ENCODE measurements at regions not wholly inside any gene's neighbourhood (a gene's known extent, or its start where the extent isn't known, plus 50 kb on each side); places are given as distances from the start of the nearest gene placed in this dataset.

DNA sequence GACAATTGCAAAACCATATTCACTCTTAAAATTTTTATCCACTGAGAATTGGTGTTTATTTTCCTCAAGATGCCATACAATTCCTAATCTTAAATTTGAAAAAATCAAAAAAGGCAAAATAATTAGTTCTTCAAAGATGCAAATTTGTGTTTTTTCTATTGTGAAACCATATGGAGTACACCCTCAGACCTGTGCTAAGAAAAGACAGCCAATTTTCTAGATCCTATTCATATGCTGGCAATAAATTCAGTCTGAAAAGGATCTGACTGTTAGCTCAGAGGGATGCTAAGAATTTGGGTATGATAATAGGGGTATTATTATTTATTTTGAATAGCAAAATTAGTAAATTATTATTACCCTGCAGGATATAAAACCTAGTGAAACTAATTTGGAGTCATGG is 476.9 kb upstream of the SYT1 start:
- Histone ChIP-seq H3K4me3 (no peak overlapping the region), H3K27ac (no peak overlapping the region)
- TF ChIP-seq, protein P1, sequence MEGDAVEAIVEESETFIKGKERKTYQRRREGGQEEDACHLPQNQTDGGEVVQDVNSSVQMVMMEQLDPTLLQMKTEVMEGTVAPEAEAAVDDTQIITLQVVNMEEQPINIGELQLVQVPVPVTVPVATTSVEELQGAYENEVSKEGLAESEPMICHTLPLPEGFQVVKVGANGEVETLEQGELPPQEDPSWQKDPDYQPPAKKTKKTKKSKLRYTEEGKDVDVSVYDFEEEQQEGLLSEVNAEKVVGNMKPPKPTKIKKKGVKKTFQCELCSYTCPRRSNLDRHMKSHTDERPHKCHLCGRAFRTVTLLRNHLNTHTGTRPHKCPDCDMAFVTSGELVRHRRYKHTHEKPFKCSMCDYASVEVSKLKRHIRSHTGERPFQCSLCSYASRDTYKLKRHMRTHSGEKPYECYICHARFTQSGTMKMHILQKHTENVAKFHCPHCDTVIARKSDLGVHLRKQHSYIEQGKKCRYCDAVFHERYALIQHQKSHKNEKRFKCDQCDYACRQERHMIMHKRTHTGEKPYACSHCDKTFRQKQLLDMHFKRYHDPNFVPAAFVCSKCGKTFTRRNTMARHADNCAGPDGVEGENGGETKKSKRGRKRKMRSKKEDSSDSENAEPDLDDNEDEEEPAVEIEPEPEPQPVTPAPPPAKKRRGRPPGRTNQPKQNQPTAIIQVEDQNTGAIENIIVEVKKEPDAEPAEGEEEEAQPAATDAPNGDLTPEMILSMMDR (IDR thresholded peaks at IDR 0.05), result no peak
- no peak for DNase-seq (ENCODE audit: low spot score)

- Histone ChIP-seq H3K4me3 (no peak overlapping the region), H3K27ac (no peak overlapping the region)
- TF ChIP-seq, protein P1 (IDR thresholded peaks at IDR 0.05), result no peak
- no peak for DNase-seq (ENCODE audit: low spot score)
Measured at GRCh38 chr12:78388461-78388860, 476.1 kb upstream of the SYT1 start.

GRCh38 chr12:78390920-78391319 is 473.7 kb upstream of the SYT1 start:
- Histone ChIP-seq H3K27ac (no peak overlapping the region), H3K4me3 (no peak overlapping the region)
- DNase-seq (ENCODE audit: low spot score), result no peak
- TF ChIP-seq, protein P1 (IDR thresholded peaks at IDR 0.05), result no peak

GRCh38 chr12:78392918-78393317 is 471.7 kb upstream of the SYT1 start:
- Histone ChIP-seq H3K4me3 (no peak overlapping the region), H3K27ac (no peak overlapping the region)
- TF ChIP-seq, protein P1 (IDR thresholded peaks at IDR 0.05), result no peak
- DNase-seq (ENCODE audit: low spot score), result no peak

DNA sequence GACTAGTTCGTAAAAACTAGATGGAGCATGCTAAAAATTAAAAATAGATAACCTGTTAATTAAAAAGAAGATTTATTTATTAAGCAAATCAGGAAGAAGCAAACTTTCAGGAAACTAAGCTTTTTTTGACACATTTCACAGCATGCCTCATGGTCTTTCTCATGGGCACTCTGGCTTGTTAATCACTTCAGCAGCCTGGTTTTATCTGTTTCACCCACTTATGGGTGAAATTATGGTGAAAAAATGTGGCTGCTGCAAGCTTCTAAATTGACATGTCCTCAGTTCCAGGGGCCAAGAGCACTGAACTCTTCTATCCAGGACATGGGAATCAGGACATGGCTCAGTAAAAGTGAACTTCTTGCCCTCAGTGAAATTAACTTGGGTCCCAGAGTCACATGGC is 468.6 kb upstream of the SYT1 start:
- H3K4me3 ChIP-seq, result no peak overlapping the region
- no peak overlapping the region for H3K27ac ChIP-seq
- DNase-seq (ENCODE audit: low spot score), result no peak
- TF ChIP-seq, protein P1 (IDR thresholded peaks at IDR 0.05), result no peak

DNA sequence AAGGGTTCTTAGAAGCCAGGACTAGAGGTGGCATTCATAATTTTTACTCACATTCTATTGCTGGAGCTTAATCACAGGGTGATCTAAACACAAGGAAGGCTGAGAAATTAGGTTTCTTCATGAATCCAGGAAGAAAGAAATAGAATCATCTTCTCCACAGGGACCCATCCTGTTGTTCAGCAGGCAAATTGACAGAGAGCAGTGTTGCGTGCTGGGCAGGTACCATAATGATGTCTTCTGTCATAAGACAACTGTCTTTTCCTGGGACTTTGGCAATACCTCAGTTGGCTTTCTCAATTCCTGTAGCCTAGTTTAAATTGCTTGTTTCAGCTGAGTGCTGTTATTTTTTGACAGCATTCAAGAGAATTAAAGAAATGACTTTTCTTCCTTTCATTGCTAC is 468.0 kb upstream of the SYT1 start:
- DNase-seq (ENCODE audit: low spot score), result no peak
- no peak overlapping the region for H3K27ac ChIP-seq
- H3K4me3 ChIP-seq, result no peak overlapping the region
- TF ChIP-seq, protein P1 (IDR thresholded peaks at IDR 0.05), result no peak

DNA sequence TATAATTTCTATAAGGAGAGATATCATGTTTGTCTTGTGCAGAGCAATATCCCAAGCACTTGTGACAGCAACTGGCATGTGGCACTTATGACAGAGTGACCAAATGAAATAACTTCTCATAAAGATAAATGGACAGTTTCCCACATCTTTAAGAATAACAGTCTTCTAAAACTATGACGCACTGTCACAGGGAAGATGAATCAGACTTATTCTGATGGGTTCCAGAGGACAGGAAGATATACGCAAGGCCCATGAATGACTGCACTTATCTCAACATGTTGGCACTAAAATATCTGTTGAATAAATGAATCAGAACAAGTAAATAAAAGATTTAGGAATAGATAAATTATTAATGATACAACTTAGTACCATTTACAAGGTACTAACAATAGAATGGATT is 465.8 kb upstream of the SYT1 start:
- Histone ChIP-seq H3K27ac (no peak overlapping the region), H3K4me3 (no peak overlapping the region)
- TF ChIP-seq, protein P1 (IDR thresholded peaks at IDR 0.05), result no peak
- DNase-seq (ENCODE audit: low spot score), result no peak
